DMS53 treated with DMSO at 0.1 percent for 48 hours (cell line): ENCODE measurements at regions not wholly inside any gene's neighbourhood (a gene's known extent, or its start where the extent isn't known, plus 50 kb on each side); places are given as distances from the start of the nearest gene placed in this dataset.
"Not testable (repeated sequence)": the region's sequence is repeated elsewhere in the genome, so short reads cannot be mapped to it uniquely, and the experiment has no call there.

ENCODE experiments used
- DNase-seq: peaks from one replicate; lab custom pipeline; 2025; ENCODE audit not compliant: unreplicated experiment; lab: John Stamatoyannopoulos, UW

DNA sequence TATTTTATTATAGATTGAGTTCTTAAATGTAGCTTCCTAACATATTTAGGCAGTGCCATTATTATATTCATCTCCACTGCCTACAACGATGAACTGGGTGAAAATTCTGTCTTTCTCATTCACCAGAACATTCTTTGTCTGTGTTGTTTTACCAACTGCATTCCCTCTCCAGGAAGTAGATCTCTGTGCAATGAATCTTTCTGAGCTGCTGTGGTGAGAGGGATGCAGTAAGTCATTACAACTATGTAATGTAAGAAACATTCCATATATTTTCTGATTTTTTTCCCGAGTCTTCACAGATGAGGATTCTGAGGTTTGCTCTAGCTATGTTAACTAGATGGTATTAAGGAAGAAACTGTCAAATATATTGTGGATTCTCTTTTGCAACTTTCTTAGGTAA is 811.9 kb upstream of the PCDH7 start:
- no peak for DNase-seq

DNA sequence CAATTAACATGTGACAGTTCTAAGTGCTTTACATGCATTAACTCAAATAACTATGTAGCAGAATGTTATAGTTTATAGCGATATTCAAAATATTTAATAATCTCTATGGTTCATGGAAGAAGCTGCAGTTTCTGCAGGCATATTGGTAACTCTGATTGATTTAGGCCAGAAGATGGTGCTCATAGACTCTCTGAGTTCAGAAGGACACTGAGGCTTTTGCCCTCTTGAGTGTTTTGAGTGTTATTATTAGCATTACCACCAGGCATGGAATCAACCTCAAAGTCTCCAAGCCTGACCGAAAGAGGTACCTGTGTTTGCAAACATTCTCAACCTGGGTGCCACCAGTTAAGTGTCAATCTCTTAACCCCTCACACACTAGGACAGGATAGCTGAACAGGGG is 792.3 kb upstream of the PCDH7 start:
- no peak for DNase-seq

DNA sequence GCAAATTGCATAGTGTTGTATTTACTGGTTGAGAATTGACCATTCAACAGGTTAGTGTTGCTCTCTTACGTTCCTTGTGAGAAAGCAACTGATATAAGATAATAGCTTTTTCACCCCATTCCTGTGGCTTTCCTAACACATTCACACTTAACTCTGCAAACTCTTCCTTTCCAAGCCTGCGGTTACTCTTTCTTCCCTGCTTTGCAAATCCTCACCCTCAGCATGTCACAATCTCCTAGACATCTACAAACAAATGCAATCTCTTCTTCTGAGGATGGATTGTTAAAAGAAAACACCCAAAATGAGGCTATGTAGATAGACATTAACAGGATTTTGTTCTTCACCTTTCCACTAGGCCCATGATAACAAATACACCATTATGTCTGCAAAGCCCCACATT is 771.7 kb upstream of the PCDH7 start:
- no peak for DNase-seq

DNA sequence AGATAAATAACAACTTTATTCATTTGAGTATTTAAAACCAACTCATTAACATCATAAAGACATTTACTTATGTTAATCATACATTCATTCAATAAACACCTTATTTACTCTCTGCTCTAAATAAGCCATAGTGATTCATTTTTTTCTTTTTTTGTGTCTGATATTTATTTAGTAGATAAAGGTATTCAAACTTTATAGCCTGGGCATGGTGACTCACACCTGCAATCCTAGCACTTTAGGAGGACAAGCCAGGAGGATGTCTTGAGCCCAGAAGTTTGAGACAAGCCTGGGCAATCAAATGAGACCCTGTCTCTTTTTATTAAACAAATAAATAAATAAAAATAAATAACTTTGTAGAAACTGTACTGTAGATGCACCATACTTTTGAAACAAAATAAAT is 771.3 kb upstream of the PCDH7 start:
- no peak for DNase-seq

DNA sequence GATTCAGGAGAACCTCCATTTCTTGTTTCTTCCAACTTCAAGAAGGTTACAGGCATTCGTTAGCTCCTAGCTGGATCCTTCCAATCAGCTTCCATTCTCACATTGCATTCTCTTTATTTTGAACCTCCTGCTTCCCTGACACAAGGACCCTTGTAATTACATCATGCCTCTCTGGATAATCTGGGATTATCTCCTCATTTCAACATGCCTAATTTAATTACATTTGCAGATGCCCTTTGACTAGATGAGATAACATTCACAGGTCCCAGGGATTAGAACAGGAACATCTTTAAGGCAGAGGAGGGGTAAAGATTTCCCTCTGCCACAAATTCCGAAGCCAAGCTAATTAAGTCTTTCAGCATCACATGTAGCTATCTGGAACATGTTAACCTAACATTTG is 753.8 kb upstream of the PCDH7 start:
- no peak for DNase-seq

DNA sequence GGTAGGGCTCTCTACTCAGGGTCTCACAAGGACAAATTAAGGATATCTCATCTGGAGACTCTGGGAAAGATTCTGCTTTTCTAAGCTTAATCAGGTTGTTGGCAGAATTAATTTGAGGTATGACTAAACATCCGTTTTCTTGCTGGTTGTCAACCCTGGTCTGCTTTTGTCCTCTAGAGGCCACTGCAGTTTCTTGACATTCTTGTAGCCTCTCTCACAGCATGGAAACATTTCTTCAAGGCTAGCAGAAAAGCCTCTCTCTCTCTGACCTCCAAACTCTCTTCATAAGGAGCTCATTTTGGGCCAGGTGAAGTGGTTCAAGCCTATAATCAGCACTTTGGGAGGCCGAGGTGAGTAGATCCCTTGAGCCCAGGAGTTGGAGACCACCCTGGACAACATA is 749.5 kb upstream of the PCDH7 start:
- DNase-seq: no peak

DNA sequence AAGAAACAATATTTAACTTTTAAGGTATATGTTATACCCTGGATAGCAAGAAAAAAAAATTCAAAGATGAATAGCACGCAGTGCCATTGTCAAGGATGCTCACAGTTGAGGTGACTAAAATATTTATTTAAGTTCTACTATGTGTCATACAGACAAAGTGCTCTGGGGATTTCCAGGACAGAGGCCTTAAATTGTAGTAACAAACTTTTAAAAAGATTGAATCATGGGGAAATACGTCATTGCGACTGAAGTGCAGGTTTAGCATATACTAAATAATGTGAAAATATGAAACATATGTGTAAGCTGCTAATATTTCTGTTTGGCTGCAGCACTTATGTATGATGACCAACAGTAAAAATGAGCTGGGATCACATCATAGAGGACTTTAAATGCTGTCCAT is 748.0 kb upstream of the PCDH7 start:
- DNase-seq: no peak

DNA sequence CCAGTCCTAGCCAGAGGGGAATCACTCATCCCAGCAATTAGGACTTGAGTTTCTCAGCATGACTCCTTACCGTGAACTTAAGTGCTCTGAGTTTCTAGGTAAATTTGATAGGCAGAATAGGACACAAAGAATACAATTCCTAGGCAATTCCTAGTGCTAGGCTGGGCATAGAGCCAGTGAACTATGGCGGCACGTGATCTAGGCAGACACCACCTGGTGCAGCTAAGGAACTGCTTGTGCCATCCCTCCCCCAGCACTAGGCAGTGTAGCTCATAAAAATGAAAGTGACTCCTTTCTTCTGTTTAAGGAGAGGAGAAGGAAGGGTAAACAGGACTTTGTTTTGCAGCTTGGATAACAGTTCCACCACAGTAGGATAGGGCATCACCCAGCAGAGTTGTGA is 736.3 kb upstream of the PCDH7 start:
- no peak for DNase-seq

DNA sequence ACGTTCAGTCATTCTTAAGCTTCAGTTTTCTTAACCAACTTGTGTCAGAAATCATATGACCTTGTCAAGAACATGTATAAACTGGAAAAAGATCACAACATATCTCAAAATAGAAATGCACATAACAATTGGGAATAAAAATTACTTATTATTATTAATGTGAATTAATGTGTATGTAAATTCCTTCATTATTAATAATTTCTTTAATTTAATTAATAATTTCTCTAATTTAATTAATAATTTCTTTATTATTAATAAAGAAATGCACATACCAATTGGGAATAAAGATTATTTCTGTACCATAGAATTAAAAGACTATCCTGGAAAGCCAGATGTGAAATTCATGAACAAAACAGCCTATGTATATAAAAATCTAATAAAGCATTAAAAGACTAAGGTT is 718.5 kb upstream of the PCDH7 start:
- DNase-seq: no peak

DNA sequence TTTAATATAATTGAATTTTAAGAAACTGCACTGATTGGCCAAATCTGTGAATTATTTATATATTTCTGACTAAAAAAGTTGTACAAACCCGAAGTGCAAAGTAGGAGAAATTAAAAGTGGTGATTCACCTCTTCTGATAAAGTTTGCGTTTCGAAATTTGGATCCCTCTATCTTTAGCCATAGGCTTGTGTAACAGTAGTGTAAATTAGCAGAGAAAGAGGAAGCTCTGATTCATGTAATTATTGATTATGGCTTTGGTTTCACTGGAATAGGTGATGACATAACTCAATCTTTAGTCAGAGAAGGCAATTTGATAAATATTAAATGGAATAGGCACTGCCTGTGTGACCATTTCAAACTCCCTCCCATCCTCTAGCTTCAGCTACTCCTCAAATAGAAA is 717.8 kb upstream of the PCDH7 start:
- no peak for DNase-seq

DNA sequence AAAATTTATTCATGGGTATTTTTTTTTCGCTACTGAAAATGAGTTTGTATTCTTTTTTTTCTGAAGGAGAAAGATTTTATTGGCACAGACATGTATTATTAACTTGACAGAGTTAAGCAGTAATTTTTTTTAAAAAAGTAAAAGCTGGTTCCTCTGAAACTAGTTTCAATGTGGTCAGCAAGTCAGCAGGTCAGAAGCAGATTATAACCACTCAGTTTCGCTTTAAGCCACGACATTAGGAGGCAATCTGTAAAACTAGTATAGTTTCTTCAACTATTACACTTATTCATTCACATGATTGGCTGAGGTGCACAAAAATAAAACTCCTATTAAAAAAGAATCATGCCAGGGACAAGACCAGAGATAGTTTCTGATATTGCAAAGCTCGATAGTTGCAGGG is 714.2 kb upstream of the PCDH7 start:
- no peak for DNase-seq

DNA sequence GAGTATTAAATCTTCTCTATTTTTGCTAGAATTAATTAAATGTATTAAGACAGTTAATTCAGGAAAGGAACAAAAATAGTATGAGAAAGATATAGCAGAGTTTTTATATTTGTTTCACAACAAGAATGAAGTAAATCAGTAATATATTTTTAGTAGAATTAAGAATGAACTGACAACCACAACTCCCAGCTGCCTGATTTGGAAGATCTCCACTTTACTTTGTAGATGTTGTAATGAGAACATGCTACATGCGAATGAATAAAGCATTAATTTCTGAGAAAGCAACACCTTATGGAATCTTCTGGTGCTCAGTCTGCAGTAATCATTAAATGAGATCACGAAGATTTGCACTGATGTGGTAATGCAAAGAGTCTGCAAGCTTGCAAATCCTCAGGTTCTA is 695.6 kb upstream of the PCDH7 start:
- DNase-seq: no peak

DNA sequence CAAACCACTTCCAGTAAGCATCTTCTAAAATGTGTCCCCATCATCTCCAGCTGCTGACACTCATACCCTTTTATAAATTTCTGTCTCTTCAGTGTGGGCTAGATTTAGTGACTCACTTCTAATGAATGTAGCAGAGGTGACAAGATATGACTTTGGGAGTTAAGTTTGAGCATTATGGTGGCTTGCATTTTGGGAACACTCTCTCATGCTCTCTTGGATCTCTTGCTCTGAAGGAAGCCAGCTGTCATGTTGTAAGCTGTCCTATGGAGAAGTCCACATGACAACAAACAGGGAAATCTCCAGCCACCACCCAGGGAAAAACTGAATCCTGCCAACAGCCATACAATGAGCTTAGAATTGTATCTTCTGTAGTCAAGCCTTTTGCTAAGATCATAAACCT is 691.3 kb upstream of the PCDH7 start:
- no peak for DNase-seq

DNA sequence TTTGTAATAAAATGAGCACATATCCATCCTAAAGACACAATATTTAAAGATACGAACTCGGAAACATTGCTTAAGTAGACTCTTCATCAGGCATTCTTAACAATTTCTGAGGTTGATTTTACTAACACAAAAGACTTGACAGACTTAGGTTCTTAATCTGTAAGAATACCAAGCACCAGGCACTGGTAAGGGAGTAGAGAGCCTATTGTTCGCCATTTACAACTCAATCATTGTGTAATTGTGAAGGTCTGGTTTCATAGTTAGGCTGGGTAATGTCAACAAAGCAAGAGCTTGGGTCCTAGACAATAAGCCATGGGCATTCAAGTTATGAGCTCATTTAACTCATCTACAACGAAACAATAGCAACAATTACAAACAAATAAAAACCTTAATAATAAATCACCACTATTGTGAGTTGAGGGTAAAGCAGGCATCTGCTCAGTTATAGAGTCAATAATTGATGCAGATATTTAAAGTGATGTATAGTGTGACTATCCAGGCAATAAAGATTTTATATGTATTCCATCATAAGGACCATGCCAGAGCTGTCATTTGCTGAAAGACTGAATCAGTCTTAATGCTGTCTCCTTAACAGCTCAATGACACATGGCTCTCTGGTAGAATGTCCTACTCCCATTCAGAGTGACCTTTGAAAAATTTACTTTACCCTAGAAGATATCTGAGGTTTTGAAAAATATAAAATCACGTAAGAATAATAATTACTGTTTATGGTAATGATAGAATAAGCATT is 664.0 kb upstream of the PCDH7 start:
- no peak for DNase-seq

DNA sequence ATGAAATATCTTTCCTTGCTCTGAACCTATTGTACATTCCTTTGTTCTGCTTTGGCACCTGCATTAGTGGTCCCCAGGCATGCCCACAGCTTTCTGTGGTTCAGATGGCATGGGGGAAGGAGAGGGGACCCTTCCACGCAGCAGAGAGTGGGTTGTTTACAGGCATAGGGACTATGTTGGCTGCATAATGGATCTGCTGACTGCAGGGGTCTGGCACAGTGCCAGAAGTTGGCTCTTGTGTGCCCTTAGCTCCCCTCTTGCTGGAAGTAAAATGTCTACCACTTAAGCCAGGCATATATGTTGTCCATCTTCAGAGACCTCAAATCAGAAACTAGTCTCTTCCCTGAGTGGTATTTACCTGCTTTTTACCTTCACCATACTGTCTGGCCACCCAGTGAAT is 651.9 kb upstream of the PCDH7 start:
- no peak for DNase-seq

DNA sequence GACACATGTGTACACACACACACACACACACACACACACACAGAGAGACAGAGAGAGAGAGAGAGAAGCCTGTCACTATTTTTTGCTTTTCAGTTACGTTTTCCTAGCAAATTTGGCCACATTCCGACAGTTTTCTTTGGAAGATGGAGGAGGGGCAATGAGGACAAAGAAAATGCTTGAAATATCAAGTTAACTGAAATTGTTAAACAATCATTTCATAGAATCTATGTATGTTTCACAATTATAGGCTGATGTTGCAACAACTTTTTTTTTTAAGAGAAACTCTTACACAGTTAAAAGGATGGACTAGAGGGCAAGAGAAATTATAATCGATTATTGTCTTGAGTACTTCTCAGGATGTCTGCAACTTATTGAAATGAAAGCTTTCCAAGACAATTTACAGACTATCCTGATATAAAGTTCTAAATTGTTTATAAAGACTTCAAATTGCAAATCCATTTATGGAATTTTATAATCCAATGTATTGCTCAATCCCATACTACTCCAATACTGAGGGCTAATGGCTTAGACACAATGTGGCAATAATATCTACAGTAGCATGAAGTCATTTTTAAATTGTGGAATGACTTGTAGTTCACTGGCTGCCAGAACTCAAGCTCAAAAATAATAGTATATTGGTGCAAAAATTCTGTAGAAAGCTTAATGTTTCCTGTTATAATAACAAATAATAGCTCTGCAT is 647.0 kb upstream of the PCDH7 start:
- no peak for DNase-seq

DNA sequence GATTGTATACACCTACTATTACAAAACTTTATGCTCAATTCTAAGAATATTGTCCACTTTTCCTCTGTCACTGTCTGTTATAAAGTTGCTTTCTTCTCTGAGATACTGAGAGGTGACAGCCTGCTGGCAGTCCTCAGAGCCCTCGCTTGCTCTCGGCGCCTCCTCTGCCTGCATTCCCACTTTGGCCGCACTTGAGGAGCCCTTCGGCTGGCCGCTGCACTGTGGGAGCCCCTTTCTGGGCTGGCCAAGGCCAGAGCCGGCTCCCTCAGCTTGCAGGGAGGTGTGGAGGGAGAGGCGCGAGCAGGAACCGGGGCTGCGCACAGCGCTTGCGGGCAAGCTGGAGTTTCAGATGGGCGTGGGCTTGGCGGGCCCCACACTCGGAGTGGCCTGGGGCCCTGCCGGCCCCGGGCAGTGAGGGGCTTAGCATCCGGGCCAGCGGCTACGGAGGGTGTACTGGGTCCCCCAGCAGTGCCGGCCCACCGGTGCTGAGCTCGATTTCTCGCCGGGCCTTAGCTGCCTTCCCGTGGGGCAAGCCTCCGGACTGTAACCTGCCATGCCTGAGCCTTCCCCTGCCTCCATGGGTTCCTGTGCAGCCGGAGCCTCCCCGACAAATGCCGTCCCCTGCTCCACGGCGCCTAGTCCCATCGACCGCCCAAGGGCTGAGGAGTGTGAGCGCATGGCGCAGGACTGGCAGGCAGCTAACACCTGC is 627.6 kb upstream of the PCDH7 start:
- not testable (repeated sequence) for DNase-seq

DNA sequence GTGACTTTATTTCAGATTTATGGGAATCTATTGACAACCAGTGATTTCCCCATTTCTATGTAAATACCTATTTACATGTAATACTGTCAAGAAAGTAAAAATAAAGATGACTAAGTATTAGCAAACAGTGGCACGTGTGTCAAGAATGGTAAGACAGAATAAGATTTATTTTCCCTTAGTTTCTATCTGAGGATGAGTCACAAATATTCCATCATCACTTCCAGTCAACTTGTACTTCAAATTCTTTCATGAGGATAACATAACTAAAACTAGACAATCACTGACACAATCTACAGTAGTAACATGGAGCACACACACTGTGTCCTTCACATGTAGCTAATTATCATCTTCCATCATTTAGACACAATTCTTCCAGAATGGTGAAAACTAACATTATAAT is 625.3 kb upstream of the PCDH7 start:
- peak; percentile 17 for DNase-seq

DNA sequence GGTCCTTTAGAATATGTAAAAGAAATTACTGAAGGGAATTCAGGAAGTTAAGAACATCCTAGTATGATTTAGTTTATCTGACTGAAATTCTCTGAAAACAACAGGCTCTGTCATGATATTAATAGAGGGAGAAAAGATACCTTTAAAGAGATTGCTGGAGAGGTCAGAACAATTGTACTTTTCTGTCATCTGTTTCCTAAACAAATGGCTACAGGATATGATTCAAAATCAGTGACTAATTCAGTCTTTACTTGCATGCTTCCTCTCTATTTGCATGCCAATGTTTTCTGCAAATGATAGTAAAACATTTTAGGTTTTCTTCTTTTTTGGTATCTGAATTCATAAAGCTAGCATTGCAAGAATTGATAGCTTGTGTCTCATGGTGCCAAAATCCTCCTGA is 616.7 kb upstream of the PCDH7 start:
- DNase-seq: no peak

DNA sequence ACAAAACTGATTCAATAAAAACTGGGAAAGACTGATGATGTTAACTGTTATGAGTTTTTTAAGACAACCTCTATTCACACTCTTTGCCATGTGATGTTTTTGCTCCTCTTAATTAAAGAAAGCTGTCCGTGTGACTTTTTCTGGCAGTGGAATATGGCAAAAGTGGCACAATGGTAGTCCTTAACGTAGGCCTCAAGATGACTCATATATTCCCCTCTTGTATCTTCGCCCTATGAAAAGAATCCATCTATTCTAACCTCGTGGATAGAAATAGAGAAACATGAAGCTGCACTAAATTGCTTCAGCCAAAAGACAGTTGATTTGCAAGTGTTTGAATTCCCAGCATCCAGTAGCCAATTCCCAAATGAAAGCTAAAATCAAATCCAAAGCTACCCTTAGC is 603.8 kb upstream of the PCDH7 start:
- DNase-seq: no peak

DNA sequence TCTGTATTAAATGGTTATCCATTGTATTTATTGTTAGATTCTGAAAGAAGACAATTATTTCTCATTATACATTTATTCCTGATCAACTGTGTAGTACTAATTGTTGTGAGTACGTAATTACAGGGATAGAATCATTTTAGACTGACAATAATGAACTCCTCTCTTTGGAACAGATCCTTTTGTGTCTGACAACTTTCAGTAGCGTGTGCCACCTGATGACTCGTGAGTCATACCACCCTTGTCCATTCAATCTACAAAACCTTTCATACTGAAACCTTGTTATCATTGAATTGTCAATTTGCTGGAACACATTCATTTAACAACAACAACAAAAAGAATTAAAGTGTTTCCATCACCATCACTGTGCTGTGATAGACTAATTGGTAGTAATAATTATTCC is 602.7 kb upstream of the PCDH7 start:
- DNase-seq: no peak

DNA sequence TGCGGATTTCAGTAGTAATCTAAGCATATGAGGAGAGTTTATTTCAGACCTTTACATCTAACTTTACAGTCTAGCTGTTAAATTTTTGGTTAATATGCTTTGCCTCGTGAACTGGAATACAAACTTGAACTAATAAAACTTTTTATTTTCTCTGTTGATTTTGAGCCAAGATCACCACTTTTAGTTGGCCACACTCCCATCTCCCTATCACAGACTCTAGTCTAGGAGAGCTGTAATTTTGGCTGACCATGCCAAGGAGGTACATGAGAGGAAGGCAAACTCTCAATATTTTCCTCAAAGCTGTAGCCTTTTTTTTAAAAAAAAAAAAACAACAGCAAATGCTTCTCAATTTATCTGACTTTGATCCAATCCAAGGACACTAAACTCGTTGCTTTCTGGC is 597.5 kb upstream of the PCDH7 start:
- no peak for DNase-seq
